ENCODE measurements at regions not wholly inside any gene's neighbourhood (a gene's known extent, or its start where the extent isn't known, plus 50 kb on each side); places are given as distances from the start of the nearest gene placed in this dataset.

- no peak for DNase-seq (ENCODE audit: low spot score)
Observed at GRCh38 chr3:104855702-104856101, 511.0 kb upstream of the ALCAM start.

GRCh38 chr3:104856741-104857140 is 510.0 kb upstream of the ALCAM start:
- DNase-seq (ENCODE audit: low spot score), result no peak

- no peak for DNase-seq (ENCODE audit: low spot score)
Observed at GRCh38 chr3:104868291-104868690, 498.4 kb upstream of the ALCAM start.

GRCh38 chr3:104870276-104870675 is 496.4 kb upstream of the ALCAM start:
- DNase-seq (ENCODE audit: low spot score), result no peak

- DNase-seq (ENCODE audit: low spot score), result no peak
Observed at GRCh38 chr3:104873331-104873730, 493.4 kb upstream of the ALCAM start.

- DNase-seq (ENCODE audit: low spot score), result no peak
Observed at GRCh38 chr3:104878395-104878794, 488.3 kb upstream of the ALCAM start.

- no peak for DNase-seq (ENCODE audit: low spot score)
Observed at GRCh38 chr3:104879919-104880318, 486.8 kb upstream of the ALCAM start.

- no peak for DNase-seq (ENCODE audit: low spot score)
Observed at GRCh38 chr3:104885214-104885814, 481.4 kb upstream of the ALCAM start.

GRCh38 chr3:104886220-104886995 is 480.3 kb upstream of the ALCAM start:
- peak; percentile 6 for DNase-seq (ENCODE audit: low spot score)

- DNase-seq (ENCODE audit: low spot score), result no peak
Observed at GRCh38 chr3:104887069-104887468, 479.6 kb upstream of the ALCAM start.

GRCh38 chr3:104887619-104888018 is 479.1 kb upstream of the ALCAM start:
- DNase-seq (ENCODE audit: low spot score), result no peak

GRCh38 chr3:104892044-104892443 is 474.7 kb upstream of the ALCAM start:
- no peak for DNase-seq (ENCODE audit: low spot score)

- no peak for DNase-seq (ENCODE audit: low spot score)
Observed at GRCh38 chr3:104896624-104897023, 470.1 kb upstream of the ALCAM start.

- DNase-seq (ENCODE audit: low spot score), result no peak
Observed at GRCh38 chr3:104901396-104901795, 465.3 kb upstream of the ALCAM start.

- no peak for DNase-seq (ENCODE audit: low spot score)
Observed at GRCh38 chr3:104903064-104903463, 463.6 kb upstream of the ALCAM start.

GRCh38 chr3:104906001-104906639 is 460.6 kb upstream of the ALCAM start:
- DNase-seq (ENCODE audit: low spot score), result no peak

GRCh38 chr3:104907507-104907906 is 459.2 kb upstream of the ALCAM start:
- DNase-seq (ENCODE audit: low spot score), result no peak

GRCh38 chr3:104908761-104909160 is 457.9 kb upstream of the ALCAM start:
- no peak for DNase-seq (ENCODE audit: low spot score)

- DNase-seq (ENCODE audit: low spot score), result peak; percentile 2
Observed at GRCh38 chr3:104909198-104909597, 457.5 kb upstream of the ALCAM start.

GRCh38 chr3:104909721-104910120 is 457.0 kb upstream of the ALCAM start:
- no peak for DNase-seq (ENCODE audit: low spot score)

- no peak for DNase-seq (ENCODE audit: low spot score)
Observed at GRCh38 chr3:104911376-104911775, 455.3 kb upstream of the ALCAM start.

GRCh38 chr3:104916971-104917370 is 449.7 kb upstream of the ALCAM start:
- no peak for DNase-seq (ENCODE audit: low spot score)

GRCh38 chr3:104920512-104920911 is 446.2 kb upstream of the ALCAM start:
- no peak for DNase-seq (ENCODE audit: low spot score)

Data from pons (tissue), 1 donor.